ENCODE measurements at regions not wholly inside any gene's neighbourhood (a gene's known extent, or its start where the extent isn't known, plus 50 kb on each side); places are given as distances from the start of the nearest gene placed in this dataset.

DNA sequence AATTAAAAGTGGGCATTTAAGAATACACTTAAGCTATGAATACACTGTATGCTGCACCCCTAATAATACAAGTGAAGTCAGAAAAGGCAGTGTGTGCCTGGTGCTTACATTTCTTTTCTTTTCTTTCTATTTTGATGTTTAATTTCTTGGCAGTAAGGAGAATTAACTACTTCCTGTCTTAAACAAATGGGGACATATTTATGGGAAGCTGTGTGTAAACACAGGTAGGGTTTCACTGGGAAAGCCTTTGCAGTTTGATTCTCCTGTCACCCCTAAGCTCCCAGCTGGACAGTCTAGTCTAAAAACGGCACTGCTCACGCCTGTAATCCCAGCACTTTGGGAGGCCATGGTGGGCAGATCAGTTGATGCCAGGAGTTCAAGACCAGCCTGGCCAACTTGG, 146.0 kb downstream of the MIS18A start:
- Histone ChIP-seq H3K4me2 (ENCODE audit: low read length) (no peak overlapping the region), H3K9me3 (ENCODE audit: insufficient read depth, low read depth, low read length) (no peaks in the 10 kb centered on the region), H3K79me2 (ENCODE audit: insufficient read depth, low read length) (no peaks in the 10 kb centered on the region), H3K4me1 (ENCODE audit: insufficient read depth, low read length) (peaks cover 8% of the 10 kb centered on the region), H3K36me3 (ENCODE audit: insufficient read depth, low read length) (no peaks in the 10 kb centered on the region), H2AFZ (ENCODE audit: low read depth, low read length) (no peak overlapping the region), H3K4me3 (ENCODE audit: insufficient read depth, low read depth, low read length) (no peak overlapping the region), H3K27me3 (ENCODE audit: insufficient read depth, low read length) (no peaks in the 10 kb centered on the region), H3K9ac (ENCODE audit: low read length) (no peak overlapping the region), H4K20me1 (ENCODE audit: insufficient read depth, low read length) (no peaks in the 10 kb centered on the region), H3K27ac (ENCODE audit: low read depth, low read length) (no peak overlapping the region)
- no peak overlapping the region for H3K4me3 Mint-ChIP-seq (ENCODE audit: unreplicated experiment)
- TF ChIP-seq, protein P1, sequence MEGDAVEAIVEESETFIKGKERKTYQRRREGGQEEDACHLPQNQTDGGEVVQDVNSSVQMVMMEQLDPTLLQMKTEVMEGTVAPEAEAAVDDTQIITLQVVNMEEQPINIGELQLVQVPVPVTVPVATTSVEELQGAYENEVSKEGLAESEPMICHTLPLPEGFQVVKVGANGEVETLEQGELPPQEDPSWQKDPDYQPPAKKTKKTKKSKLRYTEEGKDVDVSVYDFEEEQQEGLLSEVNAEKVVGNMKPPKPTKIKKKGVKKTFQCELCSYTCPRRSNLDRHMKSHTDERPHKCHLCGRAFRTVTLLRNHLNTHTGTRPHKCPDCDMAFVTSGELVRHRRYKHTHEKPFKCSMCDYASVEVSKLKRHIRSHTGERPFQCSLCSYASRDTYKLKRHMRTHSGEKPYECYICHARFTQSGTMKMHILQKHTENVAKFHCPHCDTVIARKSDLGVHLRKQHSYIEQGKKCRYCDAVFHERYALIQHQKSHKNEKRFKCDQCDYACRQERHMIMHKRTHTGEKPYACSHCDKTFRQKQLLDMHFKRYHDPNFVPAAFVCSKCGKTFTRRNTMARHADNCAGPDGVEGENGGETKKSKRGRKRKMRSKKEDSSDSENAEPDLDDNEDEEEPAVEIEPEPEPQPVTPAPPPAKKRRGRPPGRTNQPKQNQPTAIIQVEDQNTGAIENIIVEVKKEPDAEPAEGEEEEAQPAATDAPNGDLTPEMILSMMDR (IDR thresholded peaks at IDR 0.05; ENCODE audit: insufficient read depth, low read depth, low read length), result no peak
- no peak for TF ChIP-seq EZH2 (IDR thresholded peaks at IDR 0.05; ENCODE audit: insufficient read depth, low read length)
- DNase-seq (ENCODE audit: low read depth) (no peak), FAIRE-seq (no peak)
- H3K9me3 Mint-ChIP-seq (ENCODE audit: unreplicated experiment), result peaks cover 5% of the 10 kb centered on the region
- no peaks in the 10 kb centered on the region for H3K36me3 Mint-ChIP-seq (ENCODE audit: low read depth, unreplicated experiment)
- peaks cover 10% of the 10 kb centered on the region for H3K27me3 Mint-ChIP-seq (ENCODE audit: low read depth, unreplicated experiment)
- no peak overlapping the region for H3K27ac Mint-ChIP-seq (ENCODE audit: unreplicated experiment)
- H3K4me1 Mint-ChIP-seq (ENCODE audit: low read depth, unreplicated experiment), result peaks cover 11% of the 10 kb centered on the region

DNA sequence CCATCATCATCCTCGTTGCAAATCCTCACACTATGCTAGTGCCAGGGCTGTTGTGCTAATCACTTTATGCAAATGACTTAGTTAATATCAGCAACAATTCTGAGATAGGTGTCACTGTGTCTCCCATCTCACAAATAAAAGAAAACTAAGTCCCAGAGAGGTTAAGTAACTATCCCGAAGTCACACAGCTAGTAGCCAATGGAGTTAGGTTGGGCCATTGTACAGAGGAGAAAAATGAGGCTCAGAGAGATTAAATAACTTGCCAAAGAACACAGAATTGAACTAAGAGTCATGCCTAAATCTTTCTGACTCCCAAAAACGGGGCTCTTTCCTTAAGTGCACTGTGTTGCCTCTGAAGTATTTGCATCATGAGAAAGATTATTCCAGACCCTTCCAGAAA, 146.4 kb downstream of the MIS18A start:
- peaks cover 8% of the 10 kb centered on the region for H3K4me1 ChIP-seq (ENCODE audit: insufficient read depth, low read length)
- no peak overlapping the region for H3K9ac ChIP-seq (ENCODE audit: low read length)
- H3K27me3 Mint-ChIP-seq (ENCODE audit: low read depth, unreplicated experiment), result peaks cover 10% of the 10 kb centered on the region
- peaks cover 5% of the 10 kb centered on the region for H3K9me3 Mint-ChIP-seq (ENCODE audit: unreplicated experiment)
- TF ChIP-seq, protein P1 (IDR thresholded peaks at IDR 0.05; ENCODE audit: insufficient read depth, low read depth, low read length), result no peak
- TF ChIP-seq EZH2 (IDR thresholded peaks at IDR 0.05; ENCODE audit: insufficient read depth, low read length), result no peak
- no peaks in the 10 kb centered on the region for H3K36me3 ChIP-seq (ENCODE audit: insufficient read depth, low read length)
- DNase-seq (ENCODE audit: low read depth) (no peak), FAIRE-seq (no peak)
- H2AFZ ChIP-seq (ENCODE audit: low read depth, low read length), result no peak overlapping the region
- H3K4me3 ChIP-seq (ENCODE audit: insufficient read depth, low read depth, low read length), result no peak overlapping the region
- H3K9me3 ChIP-seq (ENCODE audit: insufficient read depth, low read depth, low read length), result no peaks in the 10 kb centered on the region
- no peaks in the 10 kb centered on the region for H3K36me3 Mint-ChIP-seq (ENCODE audit: low read depth, unreplicated experiment)
- no peaks in the 10 kb centered on the region for H3K27me3 ChIP-seq (ENCODE audit: insufficient read depth, low read length)
- H3K4me2 ChIP-seq (ENCODE audit: low read length), result no peak overlapping the region
- H4K20me1 ChIP-seq (ENCODE audit: insufficient read depth, low read length), result no peaks in the 10 kb centered on the region
- no peak overlapping the region for H3K27ac Mint-ChIP-seq (ENCODE audit: unreplicated experiment)
- H3K4me1 Mint-ChIP-seq (ENCODE audit: low read depth, unreplicated experiment), result peaks cover 11% of the 10 kb centered on the region
- no peak overlapping the region for H3K27ac ChIP-seq (ENCODE audit: low read depth, low read length)
- no peaks in the 10 kb centered on the region for H3K79me2 ChIP-seq (ENCODE audit: insufficient read depth, low read length)
- no peak overlapping the region for H3K4me3 Mint-ChIP-seq (ENCODE audit: unreplicated experiment)

DNA sequence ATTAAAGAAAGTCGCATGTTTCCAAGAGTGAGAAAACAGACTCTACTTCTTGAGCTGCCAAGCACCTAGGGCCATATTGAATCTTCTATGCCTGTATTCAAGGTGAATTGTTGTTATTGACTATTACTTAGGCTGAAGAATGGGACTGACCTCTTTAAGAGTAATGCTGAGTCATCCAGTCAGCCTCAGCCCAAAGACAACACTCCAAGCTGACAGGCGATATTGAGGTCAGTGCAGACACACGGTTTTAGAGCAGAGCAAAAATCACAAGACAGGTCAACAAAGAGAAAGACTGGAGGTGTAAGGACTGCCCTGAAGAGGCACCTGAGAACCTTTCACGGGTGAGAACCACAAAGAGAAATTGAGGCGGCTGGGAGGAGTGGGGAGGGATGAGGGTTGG, 146.9 kb downstream of the MIS18A start:
- Histone ChIP-seq H3K9me3 (ENCODE audit: insufficient read depth, low read depth, low read length) (no peaks in the 10 kb centered on the region), H3K4me2 (ENCODE audit: low read length) (no peak overlapping the region), H3K36me3 (ENCODE audit: insufficient read depth, low read length) (no peaks in the 10 kb centered on the region), H3K27me3 (ENCODE audit: insufficient read depth, low read length) (no peaks in the 10 kb centered on the region), H3K27ac (ENCODE audit: low read depth, low read length) (no peak overlapping the region), H3K9ac (ENCODE audit: low read length) (no peak overlapping the region), H3K79me2 (ENCODE audit: insufficient read depth, low read length) (no peaks in the 10 kb centered on the region), H3K4me1 (ENCODE audit: insufficient read depth, low read length) (peaks cover 8% of the 10 kb centered on the region), H4K20me1 (ENCODE audit: insufficient read depth, low read length) (no peaks in the 10 kb centered on the region), H3K4me3 (ENCODE audit: insufficient read depth, low read depth, low read length) (no peak overlapping the region), H2AFZ (ENCODE audit: low read depth, low read length) (no peak overlapping the region)
- Mint-ChIP-seq H3K9me3 (ENCODE audit: unreplicated experiment) (peaks cover 5% of the 10 kb centered on the region), H3K27ac (ENCODE audit: unreplicated experiment) (no peak overlapping the region), H3K27me3 (ENCODE audit: low read depth, unreplicated experiment) (peaks cover 10% of the 10 kb centered on the region), H3K36me3 (ENCODE audit: low read depth, unreplicated experiment) (no peaks in the 10 kb centered on the region), H3K4me3 (ENCODE audit: unreplicated experiment) (no peak overlapping the region), H3K4me1 (ENCODE audit: low read depth, unreplicated experiment) (peaks cover 11% of the 10 kb centered on the region)
- no peak for TF ChIP-seq EZH2 (IDR thresholded peaks at IDR 0.05; ENCODE audit: insufficient read depth, low read length)
- TF ChIP-seq, protein P1 (IDR thresholded peaks at IDR 0.05; ENCODE audit: insufficient read depth, low read depth, low read length), result no peak
- FAIRE-seq (no peak), DNase-seq (ENCODE audit: low read depth) (peak; percentile 23)
